ENCODE measurements at regions not wholly inside any gene's neighbourhood (a gene's known extent, or its start where the extent isn't known, plus 50 kb on each side); places are given as distances from the start of the nearest gene placed in this dataset.

- Histone ChIP-seq H3K27me3 (no peaks in the 10 kb centered on the region), H3K4me1 (no peaks in the 10 kb centered on the region), H3K36me3 (no peaks in the 10 kb centered on the region), H3K4me3 (no peak overlapping the region), H3K27ac (no peak overlapping the region), H3K9me3 (no peaks in the 10 kb centered on the region)
- TF ChIP-seq, protein P1, sequence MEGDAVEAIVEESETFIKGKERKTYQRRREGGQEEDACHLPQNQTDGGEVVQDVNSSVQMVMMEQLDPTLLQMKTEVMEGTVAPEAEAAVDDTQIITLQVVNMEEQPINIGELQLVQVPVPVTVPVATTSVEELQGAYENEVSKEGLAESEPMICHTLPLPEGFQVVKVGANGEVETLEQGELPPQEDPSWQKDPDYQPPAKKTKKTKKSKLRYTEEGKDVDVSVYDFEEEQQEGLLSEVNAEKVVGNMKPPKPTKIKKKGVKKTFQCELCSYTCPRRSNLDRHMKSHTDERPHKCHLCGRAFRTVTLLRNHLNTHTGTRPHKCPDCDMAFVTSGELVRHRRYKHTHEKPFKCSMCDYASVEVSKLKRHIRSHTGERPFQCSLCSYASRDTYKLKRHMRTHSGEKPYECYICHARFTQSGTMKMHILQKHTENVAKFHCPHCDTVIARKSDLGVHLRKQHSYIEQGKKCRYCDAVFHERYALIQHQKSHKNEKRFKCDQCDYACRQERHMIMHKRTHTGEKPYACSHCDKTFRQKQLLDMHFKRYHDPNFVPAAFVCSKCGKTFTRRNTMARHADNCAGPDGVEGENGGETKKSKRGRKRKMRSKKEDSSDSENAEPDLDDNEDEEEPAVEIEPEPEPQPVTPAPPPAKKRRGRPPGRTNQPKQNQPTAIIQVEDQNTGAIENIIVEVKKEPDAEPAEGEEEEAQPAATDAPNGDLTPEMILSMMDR (IDR thresholded peaks at IDR 0.05), result no peak
- TF ChIP-seq POLR2AphosphoS5 (IDR thresholded peaks at IDR 0.05; ENCODE audit: insufficient read depth in 1 of 2, low read depth in 1 of 2) (no peak), POLR2A (IDR thresholded peaks at IDR 0.05) (no peak)
- intact Hi-C loops (cut with DNase I), result no loop called here
- DNase-seq (ENCODE audit: extremely low spot score in 2 of 2), result no peak
These were observed 174.3 kb upstream of the TENM3 start for GRCh38 chr4:182068920-182069319.

DNA sequence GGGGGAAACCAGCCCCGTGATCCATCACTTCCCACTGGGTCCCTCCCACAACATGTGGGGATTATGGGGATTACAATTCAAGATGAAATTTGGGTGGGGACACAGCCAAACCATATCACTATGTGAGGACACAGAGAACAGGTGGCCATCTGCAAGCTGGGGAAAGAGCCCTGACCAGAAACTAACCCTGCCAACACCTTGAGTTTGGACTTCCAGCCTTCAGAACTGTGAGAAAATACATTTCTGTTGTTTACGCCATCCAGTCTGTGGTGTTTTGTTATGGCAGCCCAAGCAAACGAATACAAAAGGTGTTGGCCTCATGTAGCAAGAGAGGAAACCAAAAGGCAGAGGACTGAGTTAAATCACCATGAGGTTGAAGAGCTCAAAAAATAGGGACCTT, 169.9 kb upstream of the TENM3 start:
- H3K27me3 ChIP-seq, result no peaks in the 10 kb centered on the region
- no peaks in the 10 kb centered on the region for H3K36me3 ChIP-seq
- no peaks in the 10 kb centered on the region for H3K4me1 ChIP-seq
- TF ChIP-seq POLR2A (IDR thresholded peaks at IDR 0.05), result no peak
- TF ChIP-seq, protein P1 (IDR thresholded peaks at IDR 0.05), result no peak
- TF ChIP-seq POLR2AphosphoS5 (IDR thresholded peaks at IDR 0.05; ENCODE audit: insufficient read depth in 1 of 2, low read depth in 1 of 2), result no peak
- no peak overlapping the region for H3K4me3 ChIP-seq
- no peak overlapping the region for H3K27ac ChIP-seq
- no peaks in the 10 kb centered on the region for H3K9me3 ChIP-seq
- intact Hi-C loops (cut with DNase I), result no loop called here
- no peak for DNase-seq (ENCODE audit: extremely low spot score in 2 of 2)

GRCh38 chr4:182074139-182074538, 169.1 kb upstream of the TENM3 start:
- Histone ChIP-seq H3K36me3 (no peaks in the 10 kb centered on the region), H3K4me1 (no peaks in the 10 kb centered on the region)
- intact Hi-C loops (cut with DNase I), result no loop called here

GRCh38 chr4:182074810-182075209, 168.4 kb upstream of the TENM3 start:
- Histone ChIP-seq H3K27ac (no peak overlapping the region), H3K4me3 (no peak overlapping the region), H3K27me3 (no peaks in the 10 kb centered on the region), H3K9me3 (no peaks in the 10 kb centered on the region), H3K4me1 (no peaks in the 10 kb centered on the region), H3K36me3 (no peaks in the 10 kb centered on the region)
- DNase-seq (ENCODE audit: extremely low spot score in 2 of 2), result no peak
- no peak for TF ChIP-seq POLR2AphosphoS5 (IDR thresholded peaks at IDR 0.05; ENCODE audit: insufficient read depth in 1 of 2, low read depth in 1 of 2)
- TF ChIP-seq, protein P1 (IDR thresholded peaks at IDR 0.05), result no peak
- TF ChIP-seq POLR2A (IDR thresholded peaks at IDR 0.05), result no peak
- intact Hi-C loops (cut with DNase I), result no loop called here

More at GRCh38 chr4:182074139-182074538, 169.1 kb upstream of the TENM3 start:
- TF ChIP-seq POLR2AphosphoS5 (IDR thresholded peaks at IDR 0.05; ENCODE audit: insufficient read depth in 1 of 2, low read depth in 1 of 2) (no peak), POLR2A (IDR thresholded peaks at IDR 0.05) (no peak)
- TF ChIP-seq, protein P1 (IDR thresholded peaks at IDR 0.05), result no peak
- H3K27me3 ChIP-seq, result no peaks in the 10 kb centered on the region
- no peak overlapping the region for H3K4me3 ChIP-seq
- no peaks in the 10 kb centered on the region for H3K9me3 ChIP-seq
- no peak overlapping the region for H3K27ac ChIP-seq
- no peak for DNase-seq (ENCODE audit: extremely low spot score in 2 of 2)

GRCh38 chr4:182082910-182083309, 160.3 kb upstream of the TENM3 start:
- H3K4me1 ChIP-seq, result no peaks in the 10 kb centered on the region
- no peak overlapping the region for H3K4me3 ChIP-seq
- H3K36me3 ChIP-seq, result no peaks in the 10 kb centered on the region
- TF ChIP-seq POLR2AphosphoS5 (IDR thresholded peaks at IDR 0.05; ENCODE audit: insufficient read depth in 1 of 2, low read depth in 1 of 2) (no peak), POLR2A (IDR thresholded peaks at IDR 0.05) (no peak)
- TF ChIP-seq, protein P1 (IDR thresholded peaks at IDR 0.05), result no peak
- DNase-seq (ENCODE audit: extremely low spot score in 2 of 2), result no peak
- no peaks in the 10 kb centered on the region for H3K9me3 ChIP-seq
- no peaks in the 10 kb centered on the region for H3K27me3 ChIP-seq
- no peak overlapping the region for H3K27ac ChIP-seq
- intact Hi-C loops (cut with DNase I), result no loop called here

Measured in vagina (tissue), 2 donors.